ENCODE measurements at regions not wholly inside any gene's neighbourhood (a gene's known extent, or its start where the extent isn't known, plus 50 kb on each side); places are given as distances from the start of the nearest gene placed in this dataset.
"Not testable (repeated sequence)": the region's sequence is repeated elsewhere in the genome, so short reads cannot be mapped to it uniquely, and the experiment has no call there.

DNA sequence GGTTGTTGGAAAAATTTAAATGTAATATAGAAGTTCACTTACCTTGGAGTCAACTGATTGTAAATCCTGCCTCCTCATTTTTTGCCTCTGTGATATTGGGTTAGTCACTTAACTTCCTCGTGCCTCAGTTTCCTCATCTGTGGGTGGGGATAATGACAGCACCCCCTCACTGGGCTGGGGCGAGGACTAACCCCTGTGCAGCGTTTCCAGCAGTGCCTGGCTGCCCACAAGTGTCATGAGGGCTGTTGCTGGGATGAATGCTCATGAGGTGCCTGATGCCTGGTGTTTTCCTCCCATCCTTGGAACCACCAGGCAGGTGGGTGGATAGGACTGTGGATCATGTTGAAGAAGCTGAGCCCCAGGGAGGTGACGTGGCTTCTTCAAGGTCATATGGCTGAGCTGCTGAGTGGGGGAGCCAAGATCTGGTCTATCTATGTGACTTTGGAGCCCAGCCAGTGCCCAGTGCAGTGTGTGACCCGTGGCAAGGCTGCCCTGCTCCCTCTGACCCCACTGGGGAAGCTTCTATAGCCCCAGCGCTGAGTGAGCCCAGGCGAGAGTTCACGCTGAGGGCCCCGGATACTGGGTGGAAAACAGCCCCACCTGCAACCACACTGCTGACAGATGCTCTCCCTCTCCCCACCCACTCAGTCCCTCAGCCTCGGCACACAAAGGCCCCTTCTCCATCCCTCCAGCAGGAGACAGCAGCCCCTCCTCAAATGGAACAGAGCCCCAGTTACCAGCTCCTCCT lies 446.0 kb downstream of the PTPRU start:
- no peak for DNase-seq (ENCODE audit: low read depth in 2 of 3, low spot score in 2 of 3)

GRCh38 chr1:29681416-29681815 lies 445.1 kb downstream of the PTPRU start:
- not testable (repeated sequence) for DNase-seq (ENCODE audit: low read depth in 2 of 3, low spot score in 2 of 3)

DNA sequence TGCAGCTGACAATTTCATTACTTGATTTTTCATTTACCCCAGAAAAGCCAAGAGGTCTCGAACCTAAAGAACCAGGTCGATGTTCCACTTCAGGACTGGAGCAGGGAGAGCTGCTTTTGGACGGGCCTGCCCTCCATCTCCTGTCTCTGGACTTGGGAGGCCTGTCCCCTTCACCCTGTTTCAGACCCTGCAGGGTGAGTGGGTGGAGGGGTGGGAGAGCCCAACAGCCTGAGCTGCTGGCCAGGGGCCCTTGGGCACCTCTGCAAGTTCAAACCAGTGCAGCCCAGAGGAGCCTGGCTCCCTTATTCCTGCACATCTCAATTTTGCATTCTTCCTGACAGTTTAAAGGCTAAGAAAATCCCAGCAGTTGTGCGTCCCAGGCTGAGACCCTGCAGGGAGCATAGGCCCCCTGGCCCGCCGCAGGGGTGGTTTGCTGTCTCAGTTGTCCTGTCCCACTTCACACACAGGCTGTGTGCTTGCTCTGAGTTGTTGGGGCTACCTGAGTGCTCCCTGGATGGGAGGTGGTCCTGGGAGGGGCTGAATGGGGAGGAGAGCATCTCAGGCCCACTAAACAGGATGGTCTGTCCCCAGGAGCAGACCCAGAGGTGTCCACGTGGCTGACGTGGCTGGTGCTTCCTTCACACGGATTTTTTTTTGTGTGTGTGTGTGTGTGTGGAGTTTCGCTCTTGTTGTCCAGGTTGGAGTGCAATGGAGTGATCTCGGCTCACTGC lies 443.7 kb downstream of the PTPRU start:
- DNase-seq (ENCODE audit: low read depth in 2 of 3, low spot score in 2 of 3), result no peak

DNA sequence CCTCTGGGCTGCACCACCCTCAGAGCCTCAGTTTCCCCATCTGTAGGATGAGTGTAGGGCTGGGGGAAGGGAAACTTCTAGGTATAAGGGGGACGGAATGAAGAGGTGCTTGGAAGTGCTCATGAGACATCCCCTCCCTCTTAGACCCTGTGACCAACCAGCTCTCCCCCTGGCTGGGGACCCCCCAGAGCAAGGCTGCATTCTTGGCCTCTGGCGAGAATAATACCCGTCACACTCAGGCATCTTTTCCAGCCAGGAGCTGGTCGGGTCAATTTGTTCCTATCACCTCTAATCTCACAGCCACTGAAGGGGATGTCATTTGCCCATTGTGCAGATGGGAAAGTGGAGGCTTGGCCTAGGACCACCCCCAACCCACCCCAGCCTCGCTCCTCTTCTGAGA lies 443.0 kb downstream of the PTPRU start:
- DNase-seq (ENCODE audit: low read depth in 2 of 3, low spot score in 2 of 3), result no peak

DNA sequence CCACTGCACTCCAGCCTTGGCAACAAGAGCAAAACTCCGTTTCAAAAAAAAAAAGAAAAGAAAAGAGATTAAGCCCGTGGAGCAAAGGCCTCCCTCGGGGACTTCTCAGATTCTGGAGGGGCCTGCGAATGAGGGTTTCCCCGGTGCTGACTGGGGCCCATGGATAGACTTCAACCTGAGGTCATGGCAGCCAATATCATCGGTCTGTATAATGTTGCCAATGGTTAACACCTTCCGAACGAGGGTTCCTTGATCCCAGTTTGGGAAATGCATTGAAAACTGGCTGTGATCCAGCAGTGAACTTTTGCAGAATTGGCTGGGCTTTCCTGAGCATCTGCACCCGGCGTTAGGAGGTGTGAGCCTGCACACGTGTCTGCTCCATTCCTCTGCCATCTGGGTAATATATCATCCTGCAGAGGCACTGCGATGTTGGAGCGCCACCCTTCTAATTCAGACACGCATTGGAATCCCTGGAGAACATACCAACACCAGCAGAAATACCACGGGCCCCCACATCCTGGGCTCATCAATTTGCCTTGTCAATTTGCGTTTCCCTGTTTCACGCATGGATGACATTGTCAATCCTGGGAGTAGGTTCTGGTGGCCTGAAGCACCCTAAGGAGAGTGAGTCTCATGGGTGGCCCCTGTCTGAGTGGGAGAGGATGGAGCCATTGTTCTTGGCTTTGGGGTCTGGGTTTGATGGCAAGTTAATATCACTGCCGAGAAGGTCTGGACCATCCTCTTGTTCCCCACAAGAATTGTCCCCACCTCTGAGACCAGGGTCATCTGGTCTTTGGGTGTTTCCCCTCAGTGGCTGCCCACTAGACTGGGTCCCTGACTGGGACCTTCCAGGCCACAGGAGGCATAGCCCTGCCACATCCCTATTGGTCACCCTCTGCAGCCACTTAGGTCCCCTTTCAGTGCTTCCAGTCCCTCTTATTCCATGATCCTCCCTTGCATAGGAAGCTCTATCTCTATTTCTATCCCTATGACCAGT lies 441.0 kb downstream of the PTPRU start:
- DNase-seq (ENCODE audit: low read depth in 2 of 3, low spot score in 2 of 3), result no peak

DNA sequence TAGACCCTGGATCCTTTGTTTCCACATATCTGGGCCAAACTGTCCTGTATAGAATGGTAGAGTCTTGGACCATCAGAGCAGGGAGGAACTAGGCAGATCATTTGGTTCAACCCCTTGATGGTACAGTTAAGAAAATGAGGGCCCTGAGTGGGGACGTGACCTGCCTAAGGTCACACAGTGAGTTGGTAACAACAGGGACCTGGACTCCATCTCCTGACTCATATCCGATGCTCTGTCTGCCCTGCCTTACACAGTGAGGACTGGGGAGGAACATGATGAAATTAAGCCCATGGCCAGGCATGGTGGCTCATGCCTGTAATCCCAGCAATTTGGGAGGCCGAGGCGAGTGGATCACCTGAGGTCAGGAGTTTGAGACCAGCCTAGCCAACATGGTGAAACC lies 440.2 kb downstream of the PTPRU start:
- no peak for DNase-seq (ENCODE audit: low read depth in 2 of 3, low spot score in 2 of 3)

- no peak for DNase-seq (ENCODE audit: low read depth in 2 of 3, low spot score in 2 of 3)
These were observed 439.4 kb downstream of the PTPRU start for GRCh38 chr1:29675481-29676263.

DNA sequence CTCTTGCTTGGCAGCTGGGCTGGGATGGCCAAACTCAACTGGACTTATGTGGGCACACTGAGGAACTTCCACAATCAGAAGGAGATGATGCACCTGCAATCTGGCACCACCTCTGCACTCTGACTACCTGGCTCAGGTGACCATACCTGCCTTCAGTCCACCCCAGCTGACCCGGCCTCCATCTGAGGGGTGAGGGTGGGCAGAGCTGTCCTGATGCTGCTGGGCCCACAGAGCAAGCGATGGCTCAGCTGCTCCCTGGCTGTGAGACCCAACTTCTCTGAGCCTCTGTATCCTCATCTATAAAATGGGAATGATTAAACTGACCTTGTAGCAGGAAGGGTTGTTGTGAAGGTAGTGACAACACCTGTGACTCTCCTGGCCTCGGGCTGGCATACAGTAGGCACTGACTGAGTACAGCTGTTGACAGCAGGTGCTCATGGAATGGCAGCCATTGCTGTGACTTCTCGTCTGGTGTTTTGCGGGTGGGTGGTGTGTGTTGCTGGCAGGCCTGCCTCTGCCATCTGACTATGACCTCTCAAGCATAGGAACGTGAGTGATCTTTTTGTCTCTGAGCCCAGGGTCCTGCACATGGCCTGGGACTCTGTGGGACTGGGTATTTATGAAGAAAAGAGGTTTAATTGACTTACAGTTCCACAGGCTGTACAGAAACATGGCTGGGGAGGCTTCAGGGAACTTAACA lies 438.5 kb downstream of the PTPRU start:
- DNase-seq (ENCODE audit: low read depth in 2 of 3, low spot score in 2 of 3), result no peak

- DNase-seq (ENCODE audit: low read depth in 2 of 3, low spot score in 2 of 3), result no peak
These were observed 437.6 kb downstream of the PTPRU start for GRCh38 chr1:29673669-29674626.

DNA sequence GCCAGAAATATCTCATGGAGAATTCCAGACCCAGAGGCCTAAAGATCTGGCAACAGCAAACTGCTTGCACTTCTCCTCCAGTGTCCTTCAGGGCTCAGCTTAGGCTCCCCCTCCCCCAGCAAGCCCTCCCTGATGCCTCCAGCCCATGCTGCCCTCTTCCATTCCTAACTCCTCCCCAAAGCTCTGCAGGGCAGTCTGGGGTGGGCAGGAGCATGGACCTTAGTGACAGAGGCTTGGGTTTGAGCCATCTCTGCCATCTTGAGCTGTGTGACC lies 436.8 kb downstream of the PTPRU start:
- DNase-seq (ENCODE audit: low read depth in 2 of 3, low spot score in 2 of 3), result no peak

DNA sequence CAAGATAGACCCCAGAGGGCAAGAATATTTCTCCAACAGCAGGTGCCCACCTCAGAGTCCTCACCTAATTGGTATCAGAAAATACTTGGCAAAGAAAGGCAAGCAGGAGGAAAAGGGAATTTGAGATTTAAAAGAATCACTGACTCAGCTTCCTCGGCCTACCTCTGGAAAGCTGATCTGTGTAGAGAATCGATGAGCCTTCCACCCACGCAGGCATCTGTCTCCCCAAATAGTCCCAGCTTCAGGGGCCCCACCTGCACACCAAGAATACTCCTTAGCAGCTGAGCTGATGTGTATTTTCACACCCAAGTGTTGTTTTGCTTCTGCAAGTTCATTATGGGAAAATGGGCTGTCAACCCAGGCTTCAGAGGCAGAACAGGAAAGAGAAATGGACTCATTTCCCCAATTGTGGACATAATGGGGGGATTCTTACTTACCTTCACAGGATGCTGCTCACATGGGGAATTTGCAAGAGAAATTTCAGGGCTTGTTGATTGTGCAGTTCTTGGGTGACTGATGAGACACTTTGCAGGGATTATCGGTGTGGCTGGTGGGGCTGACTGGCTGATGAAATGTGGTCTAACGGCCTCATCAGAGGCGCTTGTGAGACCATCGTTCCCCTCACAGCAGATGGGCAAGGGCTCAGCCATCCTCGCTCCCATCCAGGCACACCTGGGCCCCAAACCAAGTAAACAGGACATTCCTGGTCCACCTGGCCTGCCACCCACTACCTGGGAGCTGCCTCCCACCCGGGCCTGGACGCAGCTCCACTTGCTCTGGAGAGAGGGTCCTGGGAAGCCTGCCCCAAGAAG lies 436.3 kb downstream of the PTPRU start:
- no peak for DNase-seq (ENCODE audit: low read depth in 2 of 3, low spot score in 2 of 3)

- DNase-seq (ENCODE audit: low read depth in 2 of 3, low spot score in 2 of 3), result no peak
These were observed 435.4 kb downstream of the PTPRU start for GRCh38 chr1:29671446-29672356.

DNA sequence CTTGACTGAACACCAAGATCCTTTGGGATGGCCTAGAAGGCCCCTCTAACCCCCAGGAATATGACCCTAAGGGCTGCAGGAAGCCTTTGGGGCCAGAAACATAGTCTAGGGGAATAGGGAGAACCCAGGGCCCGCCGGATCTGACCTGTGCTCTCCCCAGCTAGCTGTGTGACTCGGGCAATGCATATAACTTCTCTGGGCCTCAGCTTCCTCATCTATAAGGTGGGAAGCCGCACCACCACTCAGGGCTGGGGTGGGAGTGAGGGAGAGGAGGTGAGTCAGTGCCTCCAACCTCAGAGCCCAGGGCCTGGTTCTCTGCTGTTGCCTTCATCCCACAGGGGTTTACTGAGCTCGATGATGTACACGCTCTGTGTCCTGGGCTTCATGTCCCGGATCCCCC lies 434.4 kb downstream of the PTPRU start:
- DNase-seq (ENCODE audit: low read depth in 2 of 3, low spot score in 2 of 3), result no peak

DNA sequence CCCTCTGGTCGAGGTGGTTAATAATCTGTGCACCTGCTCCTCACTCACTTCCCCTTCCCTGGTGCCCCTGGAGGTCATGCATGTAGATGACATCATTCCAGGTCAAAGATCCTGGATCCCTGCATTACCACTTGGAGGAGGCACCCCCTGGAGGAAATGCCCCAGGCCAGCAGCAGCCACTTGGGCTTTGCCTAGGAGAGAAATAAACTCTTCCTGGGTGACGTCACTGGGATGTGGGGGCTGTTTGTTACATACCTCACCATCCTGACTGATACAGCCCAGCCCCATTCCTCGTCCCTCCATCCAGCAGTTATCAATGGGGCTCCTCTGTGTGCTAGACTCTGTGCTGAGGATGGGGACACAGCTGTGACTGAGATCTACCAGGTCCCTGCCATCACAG lies 433.6 kb downstream of the PTPRU start:
- DNase-seq (ENCODE audit: low read depth in 2 of 3, low spot score in 2 of 3), result no peak

DNA sequence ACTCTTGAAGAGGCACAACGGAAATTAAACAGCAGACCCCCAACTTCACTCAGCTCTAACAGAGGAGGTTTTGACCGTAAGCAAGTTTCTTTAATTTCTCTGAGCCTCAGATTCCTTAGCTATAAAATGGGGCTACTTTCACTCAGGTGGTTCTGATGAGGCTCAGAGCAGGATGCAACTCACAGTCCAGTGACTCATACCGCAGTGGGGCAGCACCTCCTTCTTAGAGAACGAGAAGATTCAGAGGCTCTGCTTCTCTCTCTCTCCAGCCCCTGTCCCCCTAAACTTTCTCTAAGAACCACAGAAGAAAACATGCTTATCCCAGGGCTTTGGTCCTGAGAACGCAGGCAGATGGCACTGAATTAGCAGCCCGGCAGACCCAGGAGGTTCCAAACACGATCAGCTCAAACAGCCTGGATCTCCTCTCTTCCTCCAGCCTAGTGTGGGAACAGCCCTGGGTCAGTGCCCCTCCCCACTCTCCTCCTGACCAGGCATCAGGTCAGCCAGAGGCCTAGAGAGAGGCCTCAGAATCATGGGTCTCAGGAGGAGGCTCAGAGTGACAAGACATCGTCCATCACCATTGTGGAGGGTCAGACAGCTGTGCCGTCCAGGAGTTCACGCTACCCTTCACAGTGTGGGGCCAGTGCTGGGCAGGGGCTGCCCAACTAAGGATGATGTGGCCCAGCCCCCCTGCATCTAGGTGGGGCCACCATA lies 433.0 kb downstream of the PTPRU start:
- DNase-seq (ENCODE audit: low read depth in 2 of 3, low spot score in 2 of 3), result no peak

DNA sequence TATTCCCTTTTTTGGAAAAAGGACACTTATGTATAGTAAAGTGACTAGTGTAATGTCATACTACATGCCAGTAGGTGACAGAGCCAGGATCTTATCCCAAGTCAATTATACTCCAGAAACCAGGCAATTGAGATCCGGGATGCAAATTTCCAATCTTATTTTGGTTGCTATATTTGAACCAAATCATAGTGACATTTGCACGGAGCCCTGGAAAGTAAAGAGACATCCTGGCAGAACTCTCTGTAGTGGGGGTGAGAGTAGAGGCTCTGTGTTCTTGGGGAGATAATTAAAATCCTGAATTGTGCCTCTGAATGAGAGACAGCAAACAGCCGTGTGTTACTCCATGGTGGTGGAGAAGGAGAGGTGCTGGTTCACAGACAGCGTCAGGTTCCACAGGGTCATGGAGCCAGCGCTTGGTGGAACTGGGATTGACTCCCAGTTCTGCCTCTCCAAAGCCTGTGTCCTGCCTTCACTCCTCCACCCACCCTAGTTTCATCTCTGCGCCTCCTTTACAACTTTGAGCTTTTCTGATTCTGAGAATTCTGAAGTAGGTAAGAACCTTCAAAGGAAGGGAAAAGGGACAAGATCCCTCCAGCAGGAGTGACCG lies 432.3 kb downstream of the PTPRU start:
- no peak for DNase-seq (ENCODE audit: low read depth in 2 of 3, low spot score in 2 of 3)
